GM12878 (cell line): ENCODE measurements at regions not wholly inside any gene's neighbourhood (a gene's known extent, or its start where the extent isn't known, plus 50 kb on each side); places are given as distances from the start of the nearest gene placed in this dataset.
"Not testable (repeated sequence)": the region's sequence is repeated elsewhere in the genome, so short reads cannot be mapped to it uniquely, and the experiment has no call there.

Experiments
- CTCF ChIP-seq, 3 experiments: IDR thresholded peaks in 2 of 3; conservative IDR thresholded peaks in 1 of 3; 2 replicates each; pipeline ENCODE4 v1.5.1; 2011; ENCODE audit warnings: low read depth in 3 of 3, low read length in 3 of 3, mild to moderate bottlenecking in 3 of 3, control low read depth in 2 of 3, moderate library complexity in 2 of 3, inconsistent platforms in 1 of 3, mixed read lengths in 1 of 3; ENCODE audit not compliant: control insufficient read depth in 2 of 3, insufficient read depth in 1 of 3; ENCODE audit errors: extremely low read depth in 1 of 3
- EGR1 ChIP-seq, 2 experiments: IDR thresholded peaks; 1 replicate in 1 of 2; 2 replicates in 1 of 2; pipeline ENCODE4 v1.6.1; 2011 to 2012; ENCODE audit warnings: low read depth in 2 of 2, low read length in 2 of 2, borderline replicate concordance in 1 of 2, mild to moderate bottlenecking in 1 of 2, moderate library complexity in 1 of 2
- POLR2A ChIP-seq: IDR thresholded peaks from 2 replicates; pipeline ENCODE4 v1.6.1; 2011; ENCODE audit warnings: low read depth, mild to moderate bottlenecking, low read length
- POLR2AphosphoS5 ChIP-seq: IDR thresholded peaks from 2 replicates; pipeline ENCODE4 v1.6.1; 2011; ENCODE audit warnings: mild to moderate bottlenecking, low read length, inconsistent platforms
- RAD21 ChIP-seq: IDR thresholded peaks from 2 replicates; pipeline ENCODE4 v1.6.1; 2011; ENCODE audit warnings: mild to moderate bottlenecking, low read depth, low read length, moderate library complexity; ENCODE audit not compliant: insufficient read depth
- RBBP5 ChIP-seq: fragments of 200-600 bp; sonication (generic); conservative IDR thresholded peaks from 2 replicates; pipeline ENCODE4 v1.6.1; 2016
- TAF1 ChIP-seq: IDR thresholded peaks from 2 replicates; pipeline ENCODE4 v1.6.1; 2011; ENCODE audit warnings: mild to moderate bottlenecking, low read depth, low read length, borderline replicate concordance
- YY1 ChIP-seq: IDR thresholded peaks from 2 replicates; pipeline ENCODE4 v1.6.1; 2011; ENCODE audit warnings: low read depth, mild to moderate bottlenecking, low read length
- ZBTB40 ChIP-seq: fragments of 450-650 bp; IDR thresholded peaks from 2 replicates; pipeline ENCODE4 v1.6.1; 2016; ENCODE audit warnings: mild to moderate bottlenecking, moderate library complexity, borderline replicate concordance
- TF ChIP-seq, protein P1 (sequence below): IDR thresholded peaks from 2 replicates; pipeline ENCODE4 v1.6.1; 2012; ENCODE audit warnings: low read depth, low read length, improper control_type of control experiment

- not testable (repeated sequence) for TF ChIP-seq CTCF (IDR thresholded peaks at IDR 0.05 in 2 of 3, conservative IDR thresholded peaks at IDR 0.05 in 1 of 3; ENCODE audit: control insufficient read depth in 2 of 3, extremely low read depth in 1 of 3, insufficient read depth in 1 of 3, low read depth in 3 of 3, low read length in 3 of 3); RAD21; YY1; TAF1; ZBTB40; EGR1 (IDR thresholded peaks at IDR 0.05; ENCODE audit: borderline replicate concordance in 1 of 2, low read depth in 2 of 2, low read length in 2 of 2); RBBP5; POLR2A; POLR2AphosphoS5
- TF ChIP-seq, protein P1, sequence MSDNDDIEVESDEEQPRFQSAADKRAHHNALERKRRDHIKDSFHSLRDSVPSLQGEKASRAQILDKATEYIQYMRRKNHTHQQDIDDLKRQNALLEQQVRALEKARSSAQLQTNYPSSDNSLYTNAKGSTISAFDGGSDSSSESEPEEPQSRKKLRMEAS, result not testable (repeated sequence)
Observed at GRCh38 chr1:146314449-146315246, 85.8 kb upstream of the NOTCH2NLA start.
